K562 (cell line): ENCODE measurements at regions not wholly inside any gene's neighbourhood (a gene's known extent, or its start where the extent isn't known, plus 50 kb on each side); places are given as distances from the start of the nearest gene placed in this dataset.

Experiments
- ATAC-seq: fragments of 200-7000 bp; cut with Tn5 transposase; 3 replicates; pipeline ENCODE4 v1.9.1; 2020; ENCODE audit warnings: moderate library complexity
- BruUV-seq: library from RNA; stranded (reverse); fragments of 400-500 nt; replicated peaks from 2 replicates; lab custom pipeline; 2021; lab: Mats Ljungman, UMichigan
- CTCF ChIA-PET: fragments of 300-600 bp; formaldehyde crosslinking; extraction: SDS; loops from one replicate; lab custom pipeline; 2021; ENCODE audit warnings: low intra/inter-chr PET ratio; lab: Yijun Ruan, JAX
- POLR2A ChIA-PET: fragments of 300-600, 350-650 bp; sonication (Branson Sonifier 250); formaldehyde crosslinking; extraction: SDS; loops from one replicate; lab custom pipeline; 2021; ENCODE audit warnings: antibody characterized with exemption, inconsistent platforms; lab: Yijun Ruan, JAX
- DNase-seq, 4 experiments: peaks; one replicate each; pipeline versions ENCODE4 v3.0.0 to v3.0.0-alpha.2; 2011 to 2018; ENCODE audit warnings: low spot score in 3 of 4, mixed read lengths in 3 of 4; ENCODE audit errors: extremely low read depth in 1 of 4
- FAIRE-seq: peaks from 2 replicates; lab custom pipeline; 2011; peaks lifted over from hg19 to GRCh38; lab: Jason Lieb, UNC
- H2AFZ ChIP-seq: 2 replicates; pipeline ENCODE4 v1.6.0; 2011; ENCODE audit warnings: low read depth, low read length, control low read depth, inconsistent platforms
- H3K27ac ChIP-seq: fragments of 200-600 bp; 3 replicates; pipeline ENCODE4 v1.8.0; 2011; ENCODE audit warnings: low read depth, mild to moderate bottlenecking, control low read depth, inconsistent platforms, low read length, moderate library complexity, mixed read lengths; ENCODE audit errors: extremely low read depth
- H3K27me3 ChIP-seq, 2 experiments: fragments of 300-600 bp in 1 of 2; 2 replicates in 1 of 2; 3 replicates in 1 of 2; pipeline versions ENCODE4 v1.6.0 to v1.8.0; 2011; ENCODE audit warnings: inconsistent platforms in 2 of 2, low read length in 2 of 2, mild to moderate bottlenecking in 1 of 2, mixed read lengths in 1 of 2, moderate library complexity in 1 of 2; ENCODE audit not compliant: control insufficient read depth in 2 of 2, insufficient read depth in 2 of 2
- H3K36me3 ChIP-seq: fragments of 300-600 bp; 3 replicates; pipeline ENCODE4 v1.8.0; 2011; ENCODE audit warnings: mild to moderate bottlenecking, low read length, inconsistent platforms; ENCODE audit not compliant: control insufficient read depth, insufficient read depth
- H3K4me1 ChIP-seq, 2 experiments: fragments of 200-600 bp in 1 of 2; replicated peaks in 1 of 2; 2 replicates in 1 of 2; 3 replicates in 1 of 2; pipeline versions ENCODE4 v1.5.1 to v1.8.0; 2011; ENCODE audit warnings: inconsistent platforms in 2 of 2, low read length in 2 of 2, mild to moderate bottlenecking in 1 of 2, mixed read lengths in 1 of 2, moderate library complexity in 1 of 2; ENCODE audit not compliant: control insufficient read depth in 2 of 2, insufficient read depth in 2 of 2
- H3K4me2 ChIP-seq: 2 replicates; pipeline ENCODE4 v1.6.1; 2011; ENCODE audit warnings: low read length, control low read depth, inconsistent platforms, mixed read lengths; ENCODE audit not compliant: insufficient read depth
- H3K4me3 ChIP-seq: fragments of 200-600 bp; sonication (generic), shearing (Covaris generic); 2 replicates; pipeline ENCODE4 v1.5.1; 2016; ENCODE audit warnings: control low read depth, inconsistent platforms
- H3K79me2 ChIP-seq: fragments of 200-600 bp; 3 replicates; pipeline ENCODE4 v1.8.0; 2011; ENCODE audit warnings: low read length, inconsistent platforms; ENCODE audit not compliant: control insufficient read depth, insufficient read depth
- H3K9ac ChIP-seq, 2 experiments: 2 replicates each; pipeline versions ENCODE4 v1.6.0 to v1.6.1; 2011; ENCODE audit warnings: low read depth in 2 of 2, low read length in 2 of 2, control low read depth in 1 of 2, inconsistent platforms in 1 of 2, mild to moderate bottlenecking in 1 of 2, mixed read lengths in 1 of 2; ENCODE audit not compliant: insufficient read depth in 1 of 2
- H3K9me1 ChIP-seq: one replicate; pipeline ENCODE4 v1.6.0; 2011; ENCODE audit warnings: inconsistent platforms, mild to moderate bottlenecking, low read length, moderate library complexity; ENCODE audit not compliant: control insufficient read depth, insufficient read depth
- H3K9me3 ChIP-seq: replicated peaks from 2 replicates; pipeline ENCODE4 v1.5.1; 2011; ENCODE audit warnings: low read depth, low read length, inconsistent platforms; ENCODE audit not compliant: control insufficient read depth, insufficient read depth
- H4K20me1 ChIP-seq: replicated peaks from 2 replicates; pipeline ENCODE4 v1.6.1; 2011; ENCODE audit warnings: low read length, inconsistent platforms, mixed read lengths; ENCODE audit not compliant: control insufficient read depth, insufficient read depth
- ATF2 ChIP-seq: sonication (generic); formaldehyde crosslinking; IDR thresholded peaks from 2 replicates; pipeline ENCODE4 v1.8.1; 2022; ENCODE audit warnings: missing genetic modification reagents
- CHCHD3 ChIP-seq: fragments of 250-450 bp; sonication (Bioruptor Pico); IDR thresholded peaks from 2 replicates; pipeline ENCODE4 v2.1.2; 2022; ENCODE audit warnings: mild to moderate bottlenecking
- CREB3 ChIP-seq: fragments of 450-650 bp; conservative IDR thresholded peaks from 2 replicates; pipeline ENCODE4 v1.6.1; 2016; ENCODE audit warnings: missing genetic modification characterization, low read depth, mild to moderate bottlenecking, missing compliant biosample characterization, moderate library complexity
- E2F5 ChIP-seq: sonication (generic); formaldehyde crosslinking; IDR thresholded peaks from 2 replicates; pipeline ENCODE4 v1.8.0; 2022; ENCODE audit warnings: mild to moderate bottlenecking, missing genetic modification reagents
- GABPA ChIP-seq: fragments of 200-800 bp; sonication (Bioruptor generic); conservative IDR thresholded peaks from 2 replicates; pipeline ENCODE4 v1.6.1; 2016; ENCODE audit warnings: low read depth, missing genetic modification characterization, missing compliant biosample characterization
- GABPB2 ChIP-seq: fragments of 250-450 bp; sonication (Bioruptor Pico); conservative IDR thresholded peaks from 2 replicates; pipeline ENCODE4 v1.5.1; 2021; ENCODE audit warnings: mild to moderate bottlenecking
- KAT7 ChIP-seq: sonication (generic); formaldehyde crosslinking; IDR thresholded peaks from 2 replicates; pipeline ENCODE4 v1.8.0; 2022; ENCODE audit warnings: missing genetic modification reagents, mild to moderate bottlenecking, borderline replicate concordance
- MAFF ChIP-seq: IDR thresholded peaks from 2 replicates; pipeline ENCODE4 v1.6.1; 2012; ENCODE audit warnings: low read length, improper control_type of control experiment
- MLX ChIP-seq, 2 experiments: fragments of 450-650 bp in 1 of 2; sonication (generic) in 1 of 2; formaldehyde crosslinking; conservative IDR thresholded peaks; 2 replicates each; pipeline versions ENCODE4 v1.4.0 to v1.8.1; 2020 to 2022; ENCODE audit warnings: mild to moderate bottlenecking in 1 of 2, missing genetic modification reagents in 1 of 2
- NEUROD1 ChIP-seq: fragments of 150-350 bp; IDR thresholded peaks from 2 replicates; pipeline ENCODE4 v1.6.1; 2014; ENCODE audit warnings: borderline replicate concordance, low read length, low read depth; ENCODE audit not compliant: partially characterized antibody
- SREBF2 ChIP-seq: sonication (generic); formaldehyde crosslinking; IDR thresholded peaks from 2 replicates; pipeline ENCODE4 v1.4.0; 2020; ENCODE audit warnings: mild to moderate bottlenecking, missing genetic modification reagents
- TCF3 ChIP-seq: sonication (generic); formaldehyde crosslinking; IDR thresholded peaks from 2 replicates; pipeline ENCODE4 v1.4.0; 2020; ENCODE audit warnings: mild to moderate bottlenecking, missing genetic modification reagents
- TFE3 ChIP-seq: fragments of 450-650 bp; formaldehyde crosslinking; IDR thresholded peaks from 2 replicates; pipeline ENCODE4 v1.4.0; 2020; ENCODE audit warnings: mild to moderate bottlenecking, mixed read lengths
- ZNF23 ChIP-seq: fragments of 250-450 bp; sonication (Bioruptor Pico); IDR thresholded peaks from 2 replicates; pipeline ENCODE4 v1.4.0; 2020; ENCODE audit warnings: mild to moderate bottlenecking
- ZNF384 ChIP-seq: IDR thresholded peaks from 2 replicates; pipeline ENCODE4 v1.6.1; 2012; ENCODE audit warnings: low read depth, low read length, improper control_type of control experiment
- ZNF584 ChIP-seq: fragments of 200-800 bp; sonication (Bioruptor generic); IDR thresholded peaks from 2 replicates; pipeline ENCODE4 v1.6.1; 2016; ENCODE audit warnings: low read depth, mild to moderate bottlenecking, missing genetic modification characterization, missing compliant biosample characterization
- WGBS: fragments of 100-300 bp; shearing (Covaris generic); methylation state at CpG from one replicate; pipeline ENCODE4 v1.1.6; 2016; ENCODE audit warnings: low coverage, mixed read lengths; ENCODE audit not compliant: insufficient coverage; ENCODE audit errors: missing lambda C conversion rate; 5-methylcytosine and 5-hydroxymethylcytosine counted together
- in situ Hi-C: fragments of 300-500 bp; cut with MboI; formaldehyde crosslinking; loops from 4 replicates; pipeline ENCODE4 v1.15.0; 2018; ENCODE audit warnings: inconsistent platforms, mixed read lengths
- intact Hi-C: fragments of 100-400 bp; cut with micrococcal nuclease; formaldehyde crosslinking; loops from 2 replicates; pipeline ENCODE4 v1.14.2; 2022

GRCh38 chr12:111201495-111202236 is 167.2 kb downstream of the PHETA1 start:
- in situ Hi-C loops (no loop called here), intact Hi-C loops (no loop called here)
- Histone ChIP-seq H3K27ac (no peak overlapping the region), H3K36me3 (no peaks in the 10 kb centered on the region), H3K4me3 (no peak overlapping the region), H3K4me2 (no peak overlapping the region), H3K27me3 (peaks cover 15 to 79% of the 10 kb centered on the region in 2 experiments), H3K9me3 (no peaks in the 10 kb centered on the region), H4K20me1 (peaks cover 8% of the 10 kb centered on the region), H3K9me1 (no peaks in the 10 kb centered on the region), H3K4me1 (no peaks in the 10 kb centered on the region), H2AFZ (no peak overlapping the region), H3K9ac (no peak overlapping the region), H3K79me2 (no peaks in the 10 kb centered on the region)
- no peak for DNase-seq
- under 1% methylated on average over 11 of the region's 11 CpGs for WGBS
- CTCF ChIA-PET: no interaction called here
- TF ChIP-seq NEUROD1 (no peak), CHCHD3 (CRISPR knock-in tag) (no peak), TCF3 (no peak), ZNF23 (CRISPR knock-in tag) (no peak), MLX (CRISPR knock-in tag; conservative IDR thresholded peaks at IDR 0.05) (no peak), MAFF (no peak), TFE3 (CRISPR knock-in tag) (no peak), SREBF2 (no peak), CREB3 (tag) (no peak), KAT7 (no peak), GABPB2 (CRISPR knock-in tag) (no peak), E2F5 (CRISPR knock-in tag) (no peak), GABPA (tag) (no peak), ATF2 (CRISPR knock-in tag) (no peak), ZNF584 (no peak), ZNF384 (no peak)
- FAIRE-seq: no peak
- ATAC-seq: no peak
- POLR2A ChIA-PET: no interaction called here
- BruUV-seq: no TSS peak
